IPS-NIHi11 (cell line): ENCODE measurements at regions not wholly inside any gene's neighbourhood (a gene's known extent, or its start where the extent isn't known, plus 50 kb on each side); places are given as distances from the start of the nearest gene placed in this dataset.

Experiments
- DNase-seq: peaks from one replicate; pipeline ENCODE4 v3.0.0; 2012; ENCODE audit warnings: mixed read lengths, low spot score

- no peak for DNase-seq
These were observed 239.9 kb downstream of the ZNF516 start for GRCh38 chr18:76255070-76255683.

GRCh38 chr18:76252880-76253279 is 242.2 kb downstream of the ZNF516 start:
- peak; percentile 41 for DNase-seq

- DNase-seq = no peak
These were observed 242.9 kb downstream of the ZNF516 start for GRCh38 chr18:76252139-76252538.

GRCh38 chr18:76251691-76252090 is 243.4 kb downstream of the ZNF516 start:
- no peak for DNase-seq

GRCh38 chr18:76246590-76246989 is 248.5 kb downstream of the ZNF516 start:
- DNase-seq = no peak

- DNase-seq = no peak
These were observed 260.4 kb downstream of the ZNF516 start for GRCh38 chr18:76234676-76235060.

- DNase-seq = no peak
These were observed 261.0 kb downstream of the ZNF516 start for GRCh38 chr18:76233876-76234675.

GRCh38 chr18:76233406-76233805 is 261.6 kb downstream of the ZNF516 start:
- DNase-seq = no peak

- no peak for DNase-seq
These were observed 262.3 kb downstream of the ZNF516 start for GRCh38 chr18:76232779-76233178.

- DNase-seq = no peak
These were observed 263.0 kb downstream of the ZNF516 start for GRCh38 chr18:76232010-76232409.

- no peak for DNase-seq
These were observed 263.6 kb downstream of the ZNF516 start for GRCh38 chr18:76231402-76231801.

- DNase-seq = no peak
These were observed 264.3 kb downstream of the ZNF516 start for GRCh38 chr18:76230791-76231190.

- DNase-seq = no peak
These were observed 266.3 kb downstream of the ZNF516 start for GRCh38 chr18:76228716-76229115.

GRCh38 chr18:76227759-76228158 is 267.3 kb downstream of the ZNF516 start:
- no peak for DNase-seq

- DNase-seq = no peak
These were observed 271.6 kb downstream of the ZNF516 start for GRCh38 chr18:76223403-76223802.

- no peak for DNase-seq
These were observed 276.0 kb downstream of the ZNF516 start for GRCh38 chr18:76219023-76219422.

- DNase-seq = no peak
These were observed 278.9 kb downstream of the ZNF516 start for GRCh38 chr18:76216096-76216495.

GRCh38 chr18:76213991-76214390 is 281.1 kb downstream of the ZNF516 start:
- no peak for DNase-seq

GRCh38 chr18:76212960-76213359 is 282.1 kb downstream of the ZNF516 start:
- DNase-seq = no peak

GRCh38 chr18:76209597-76209996 is 285.4 kb downstream of the ZNF516 start:
- no peak for DNase-seq

- DNase-seq = peak; percentile 33
These were observed 286.2 kb downstream of the ZNF516 start for GRCh38 chr18:76208678-76209306.

GRCh38 chr18:76205906-76206305 is 289.1 kb downstream of the ZNF516 start:
- no peak for DNase-seq

GRCh38 chr18:76203552-76203951 is 291.5 kb downstream of the ZNF516 start:
- no peak for DNase-seq
